Activated naive CD4-positive, alpha-beta T cell treated with anti-CD3 and anti-CD28 coated beads, Interleukin-2, amount 50 U/mL, for 16 hours (primary cell): ENCODE measurements at regions not wholly inside any gene's neighbourhood (a gene's known extent, or its start where the extent isn't known, plus 50 kb on each side); places are given as distances from the start of the nearest gene placed in this dataset.
"Not testable (repeated sequence)": the region's sequence is repeated elsewhere in the genome, so short reads cannot be mapped to it uniquely, and the experiment has no call there.

Source experiments
- DNase-seq: peaks from one replicate; pipeline ENCODE4 v3.0.0-alpha.2; 2020

- DNase-seq = no peak
These were observed 52.7 kb upstream of the ZCCHC13 start for GRCh38 chrX:74251006-74251930.

GRCh38 chrX:74250574-74250973, 53.4 kb upstream of the ZCCHC13 start:
- DNase-seq = no peak

GRCh38 chrX:74249963-74250362, 54.0 kb upstream of the ZCCHC13 start:
- no peak for DNase-seq

- DNase-seq = no peak
These were observed 55.1 kb upstream of the ZCCHC13 start for GRCh38 chrX:74248889-74249288.

GRCh38 chrX:74246524-74246923, 57.5 kb upstream of the ZCCHC13 start:
- no peak for DNase-seq

GRCh38 chrX:74242484-74243138, 61.4 kb upstream of the ZCCHC13 start:
- no peak for DNase-seq

- DNase-seq = no peak
These were observed 61.9 kb upstream of the ZCCHC13 start for GRCh38 chrX:74242050-74242449.

GRCh38 chrX:74238771-74239170, 65.2 kb upstream of the ZCCHC13 start:
- DNase-seq = no peak

- DNase-seq = no peak
These were observed 69.2 kb upstream of the ZCCHC13 start for GRCh38 chrX:74234818-74235217.

GRCh38 chrX:74232859-74233258, 71.1 kb upstream of the ZCCHC13 start:
- no peak for DNase-seq

GRCh38 chrX:74231625-74232024, 72.4 kb upstream of the ZCCHC13 start:
- DNase-seq = no peak

- DNase-seq = no peak
These were observed 73.9 kb upstream of the ZCCHC13 start for GRCh38 chrX:74230094-74230493.

- no peak for DNase-seq
These were observed 78.9 kb upstream of the ZCCHC13 start for GRCh38 chrX:74225111-74225510.

- no peak for DNase-seq
These were observed 83.7 kb upstream of the ZCCHC13 start for GRCh38 chrX:74220277-74220676.

- DNase-seq = no peak
These were observed 85.1 kb upstream of the ZCCHC13 start for GRCh38 chrX:74218895-74219294.

GRCh38 chrX:74216421-74216820, 87.6 kb upstream of the ZCCHC13 start:
- no peak for DNase-seq

- no peak for DNase-seq
These were observed 92.1 kb upstream of the ZCCHC13 start for GRCh38 chrX:74211911-74212310.

GRCh38 chrX:74207539-74207938, 96.4 kb upstream of the ZCCHC13 start:
- DNase-seq = no peak

GRCh38 chrX:74195605-74196004, 108.4 kb upstream of the ZCCHC13 start:
- DNase-seq = no peak

GRCh38 chrX:74195120-74195519, 108.9 kb upstream of the ZCCHC13 start:
- no peak for DNase-seq

- DNase-seq = no peak
These were observed 116.8 kb upstream of the ZCCHC13 start for GRCh38 chrX:74187211-74187610.

- not testable (repeated sequence) for DNase-seq
These were observed 120.9 kb upstream of the ZCCHC13 start for GRCh38 chrX:74183047-74183446.

GRCh38 chrX:74181976-74182375, 122.0 kb upstream of the ZCCHC13 start:
- DNase-seq = not testable (repeated sequence)

- no peak for DNase-seq
These were observed 123.3 kb upstream of the ZCCHC13 start for GRCh38 chrX:74180716-74181115.
